ENCODE measurements at regions not wholly inside any gene's neighbourhood (a gene's known extent, or its start where the extent isn't known, plus 50 kb on each side); places are given as distances from the start of the nearest gene placed in this dataset.
A peak's percentile ranks its signal among the peaks of the same experiment; 100 is the strongest.
"Not testable (repeated sequence)": the region's sequence is repeated elsewhere in the genome, so short reads cannot be mapped to it uniquely, and the experiment has no call there.

- H3K4me1 Mint-ChIP-seq: no peaks in the 10 kb centered on the region
- no peak overlapping the region for H3K4me3 Mint-ChIP-seq
- peaks cover 0 to 14% of the 10 kb centered on the region in 2 donors for H3K9me3 Mint-ChIP-seq
- ATAC-seq (no peak), DNase-seq (no peak)
- H3K27me3 Mint-ChIP-seq: no peaks in the 10 kb centered on the region
- no peak overlapping the region for H3K27ac Mint-ChIP-seq
These were observed 510.7 kb upstream of the ACO1 start for GRCh38 chr9:31873722-31874121.

DNA sequence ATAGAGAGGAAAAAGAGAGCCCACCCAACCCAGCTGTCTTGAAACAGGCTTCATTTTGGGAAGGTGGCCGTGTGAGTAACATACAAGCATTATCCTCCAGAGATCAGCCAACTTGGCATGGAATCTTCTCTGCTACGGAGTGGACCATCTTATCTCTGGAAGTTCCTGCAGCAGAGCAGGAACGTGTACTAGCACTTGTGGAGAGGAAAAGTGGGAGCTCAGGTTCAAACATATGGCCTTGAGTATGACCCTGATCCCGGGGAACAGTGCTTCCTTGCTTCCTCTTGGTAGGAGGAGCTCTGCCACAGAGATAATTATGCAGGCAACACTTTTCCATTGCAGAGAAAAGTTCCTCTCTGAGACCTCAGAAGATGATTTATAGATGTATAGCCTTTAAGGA, 490.4 kb upstream of the ACO1 start:
- peaks cover 0 to 3% of the 10 kb centered on the region in 2 donors for H3K9me3 Mint-ChIP-seq
- peaks cover 14% of the 10 kb centered on the region for H3K27me3 Mint-ChIP-seq
- no peak for DNase-seq
- no peak for ATAC-seq
- H3K27ac Mint-ChIP-seq: no peak overlapping the region
- no peaks in the 10 kb centered on the region for H3K4me1 Mint-ChIP-seq
- no peak overlapping the region for H3K4me3 Mint-ChIP-seq

DNA sequence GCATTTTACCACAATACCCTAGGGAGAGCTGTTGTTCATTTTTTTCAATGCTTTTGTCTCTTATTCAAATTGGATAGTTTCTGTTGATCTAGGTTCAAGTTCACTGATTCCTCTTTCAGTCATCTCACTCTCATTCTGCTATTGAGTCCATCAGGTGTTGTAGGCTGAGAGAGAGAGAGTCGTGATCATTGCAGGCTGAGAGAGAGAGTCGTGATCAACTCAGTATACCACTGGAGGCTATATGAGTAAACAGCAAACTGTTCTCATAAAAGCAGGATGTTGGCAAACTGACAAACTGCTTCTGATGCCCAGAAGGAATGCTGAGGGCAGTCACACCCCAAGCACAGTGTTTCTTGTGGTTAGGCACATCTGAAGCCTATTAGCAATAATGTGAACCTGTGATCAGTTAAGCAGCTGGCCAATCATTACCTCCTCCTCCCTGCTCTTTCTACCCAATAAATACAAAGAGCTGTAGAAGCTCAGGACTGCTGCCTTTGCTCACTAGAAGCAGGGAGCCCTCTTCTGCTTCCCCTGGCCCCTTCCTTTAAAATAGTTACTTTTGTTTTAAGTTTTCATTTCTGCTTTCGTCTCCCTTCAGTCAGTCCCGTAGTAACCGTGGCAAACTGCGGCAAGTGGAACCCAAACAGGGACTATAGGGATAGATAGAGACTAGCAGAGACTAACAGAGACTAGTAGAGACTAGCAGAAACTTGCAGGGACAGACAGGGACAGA, 476.1 kb upstream of the ACO1 start:
- no peak for ATAC-seq
- Mint-ChIP-seq H3K4me1 (no peaks in the 10 kb centered on the region), H3K4me3 (peak overlapping the region in 1 of 2 donors; percentile 54), H3K9me3 (no peaks in the 10 kb centered on the region), H3K27ac (no peak overlapping the region), H3K27me3 (no peaks in the 10 kb centered on the region)
- no peak for DNase-seq

DNA sequence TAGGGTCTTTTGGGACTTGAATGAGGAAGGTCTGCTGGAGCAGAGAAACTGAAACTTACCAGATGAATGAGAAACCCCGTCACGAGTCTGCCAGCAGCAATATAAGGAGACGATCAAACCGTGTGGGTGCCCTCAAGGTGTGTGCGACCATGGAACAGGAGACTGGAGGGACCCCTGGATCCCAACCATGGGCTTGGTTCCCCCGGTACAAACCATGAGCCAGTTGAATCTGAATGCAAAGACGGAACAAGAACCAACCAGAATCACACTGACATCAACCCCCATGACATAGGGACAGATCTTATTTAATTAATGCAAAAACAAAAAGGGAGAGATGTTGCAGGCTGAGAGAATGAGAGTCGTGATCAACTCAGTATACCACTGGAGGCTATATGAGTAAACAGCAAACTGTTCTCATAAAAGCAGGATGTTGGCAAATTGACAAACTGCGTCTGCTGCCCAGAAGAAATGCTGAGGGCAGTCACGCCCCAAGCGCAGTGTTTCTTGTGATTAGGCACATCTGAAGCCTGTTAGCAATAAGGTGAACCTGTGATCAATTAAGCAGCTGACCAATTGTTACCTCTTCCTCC, 475.5 kb upstream of the ACO1 start:
- Mint-ChIP-seq H3K9me3 (no peaks in the 10 kb centered on the region), H3K4me1 (no peaks in the 10 kb centered on the region), H3K27ac (no peak overlapping the region), H3K27me3 (no peaks in the 10 kb centered on the region), H3K4me3 (peak overlapping the region; percentile 1 to 54)
- no peak for DNase-seq
- no peak for ATAC-seq

GRCh38 chr9:31912636-31913035, 471.8 kb upstream of the ACO1 start:
- Mint-ChIP-seq H3K9me3 (no peaks in the 10 kb centered on the region), H3K4me1 (no peaks in the 10 kb centered on the region), H3K4me3 (no peak overlapping the region), H3K27ac (no peak overlapping the region), H3K27me3 (no peaks in the 10 kb centered on the region)
- no peak for ATAC-seq
- DNase-seq: no peak

- Mint-ChIP-seq H3K4me1 (no peaks in the 10 kb centered on the region), H3K9me3 (no peaks in the 10 kb centered on the region), H3K27me3 (no peaks in the 10 kb centered on the region), H3K4me3 (no peak overlapping the region), H3K27ac (no peak overlapping the region)
- no peak for DNase-seq
- ATAC-seq: no peak
These were observed 467.7 kb upstream of the ACO1 start for GRCh38 chr9:31916591-31917241.

GRCh38 chr9:31937737-31938136, 446.7 kb upstream of the ACO1 start:
- ATAC-seq, H3K27me3 Mint-ChIP-seq, DNase-seq, H3K27ac Mint-ChIP-seq, H3K4me3 Mint-ChIP-seq, H3K9me3 Mint-ChIP-seq, H3K4me1 Mint-ChIP-seq: not testable (repeated sequence)

- Mint-ChIP-seq H3K27me3 (no peaks in the 10 kb centered on the region), H3K4me3 (no peak overlapping the region)
- no peak for ATAC-seq
These were observed 433.7 kb upstream of the ACO1 start for GRCh38 chr9:31950756-31951155.

DNA sequence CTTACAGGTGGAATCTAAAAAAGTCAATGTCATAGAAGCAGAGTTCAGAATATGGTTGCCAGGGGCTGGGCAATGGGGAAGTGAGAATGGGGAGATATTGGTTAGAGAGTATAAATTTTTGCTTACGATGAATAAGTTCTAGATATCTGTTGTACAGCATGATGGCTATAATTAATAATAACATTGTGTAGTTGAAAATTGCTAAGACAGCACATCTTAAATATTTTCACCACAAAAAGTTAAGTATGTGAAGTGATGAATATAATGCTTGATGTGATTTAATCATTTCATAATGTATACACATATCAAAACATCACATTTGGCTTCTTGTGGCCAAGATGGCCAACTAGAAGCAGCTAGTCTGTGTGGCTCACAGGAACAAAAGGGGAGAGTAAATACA, 425.9 kb upstream of the ACO1 start:
- H3K27ac Mint-ChIP-seq: no peak overlapping the region
- no peak for DNase-seq
- H3K4me1 Mint-ChIP-seq: no peaks in the 10 kb centered on the region
- peaks cover 22 to 41% of the 10 kb centered on the region in 2 donors for H3K9me3 Mint-ChIP-seq
- ATAC-seq: no peak
- H3K4me3 Mint-ChIP-seq: no peak overlapping the region
- no peaks in the 10 kb centered on the region for H3K27me3 Mint-ChIP-seq

More at GRCh38 chr9:31950756-31951155, 433.7 kb upstream of the ACO1 start:
- H3K27ac Mint-ChIP-seq: no peak overlapping the region
- no peak for DNase-seq
- no peaks in the 10 kb centered on the region for H3K4me1 Mint-ChIP-seq
- H3K9me3 Mint-ChIP-seq: peaks cover 0 to 5% of the 10 kb centered on the region in 2 donors

DNA sequence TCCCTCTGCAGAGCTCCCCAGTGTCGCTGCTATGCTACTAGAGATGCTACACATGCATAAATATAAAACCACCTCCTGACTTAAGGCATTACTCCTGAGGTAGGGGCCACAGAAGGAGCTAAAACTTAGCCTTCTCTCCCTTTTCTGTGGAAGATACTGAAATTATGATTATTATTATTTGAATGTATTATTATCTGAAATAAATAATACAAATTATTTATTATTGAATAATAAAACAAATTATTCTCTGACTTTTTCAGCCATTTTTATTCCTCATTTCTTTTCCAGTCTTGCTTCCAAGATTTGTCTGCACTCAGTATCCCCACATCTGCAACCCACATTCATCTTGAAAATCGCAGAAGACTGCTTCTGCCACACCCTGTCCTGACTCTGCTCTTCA, 414.9 kb upstream of the ACO1 start:
- no peak overlapping the region for H3K27ac Mint-ChIP-seq
- no peak for DNase-seq
- no peaks in the 10 kb centered on the region for H3K27me3 Mint-ChIP-seq
- ATAC-seq: no peak
- H3K4me1 Mint-ChIP-seq: no peaks in the 10 kb centered on the region
- H3K4me3 Mint-ChIP-seq: no peak overlapping the region
- peaks cover 0 to 4% of the 10 kb centered on the region in 2 donors for H3K9me3 Mint-ChIP-seq

DNA sequence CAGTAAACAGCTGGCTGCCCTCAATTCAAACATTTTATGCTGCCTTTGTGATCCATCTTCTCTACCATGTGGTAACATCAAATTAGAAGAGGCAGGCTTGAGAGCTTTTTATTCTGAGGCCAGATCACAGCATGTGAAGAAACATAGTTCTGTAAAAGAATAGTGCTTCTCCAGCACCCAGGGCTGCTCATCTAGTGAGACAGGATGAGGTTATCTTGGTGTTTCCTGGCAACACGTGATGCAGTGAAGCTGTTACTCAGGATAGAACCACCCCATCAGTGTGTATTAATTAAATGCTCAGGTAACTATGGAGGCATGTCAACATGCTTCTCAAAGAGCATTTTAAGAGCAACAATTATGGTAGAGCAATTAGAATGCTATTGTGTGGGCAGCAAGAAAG, 400.5 kb upstream of the ACO1 start:
- Mint-ChIP-seq H3K9me3 (peaks cover 27% of the 10 kb centered on the region in 2 donors), H3K27ac (no peak overlapping the region), H3K27me3 (no peaks in the 10 kb centered on the region), H3K4me1 (no peaks in the 10 kb centered on the region), H3K4me3 (no peak overlapping the region)
- ATAC-seq (no peak), DNase-seq (no peak)

DNA sequence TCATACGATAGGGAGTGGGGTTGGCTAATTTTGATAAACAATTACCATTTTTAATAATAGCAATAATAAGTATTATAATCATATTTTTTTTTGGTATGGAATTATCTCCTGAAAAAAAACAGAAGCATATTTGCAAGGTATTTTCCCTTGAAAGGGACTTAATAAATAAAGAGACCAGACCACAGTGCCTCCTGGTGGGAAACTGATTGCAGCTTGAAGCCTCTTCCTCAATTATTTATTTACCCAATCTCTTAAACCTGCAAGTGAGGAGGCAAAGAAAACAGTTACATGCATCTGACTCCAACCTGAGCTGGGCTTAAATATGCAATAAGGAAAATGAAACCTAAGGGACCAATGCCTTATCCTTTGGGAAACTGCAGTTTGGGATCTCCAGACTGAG, 388.1 kb upstream of the ACO1 start:
- no peak for ATAC-seq
- Mint-ChIP-seq H3K27me3 (peaks cover 6% of the 10 kb centered on the region), H3K9me3 (peaks cover 3 to 7% of the 10 kb centered on the region in 2 donors), H3K4me3 (no peak overlapping the region), H3K27ac (no peak overlapping the region), H3K4me1 (no peaks in the 10 kb centered on the region)
- DNase-seq: no peak

- Mint-ChIP-seq H3K4me1 (no peaks in the 10 kb centered on the region), H3K9me3 (no peaks in the 10 kb centered on the region), H3K4me3 (no peak overlapping the region), H3K27ac (no peak overlapping the region), H3K27me3 (peaks cover 6% of the 10 kb centered on the region)
- ATAC-seq (no peak), DNase-seq (no peak)
These were observed 379.9 kb upstream of the ACO1 start for GRCh38 chr9:32004431-32005076.

DNA sequence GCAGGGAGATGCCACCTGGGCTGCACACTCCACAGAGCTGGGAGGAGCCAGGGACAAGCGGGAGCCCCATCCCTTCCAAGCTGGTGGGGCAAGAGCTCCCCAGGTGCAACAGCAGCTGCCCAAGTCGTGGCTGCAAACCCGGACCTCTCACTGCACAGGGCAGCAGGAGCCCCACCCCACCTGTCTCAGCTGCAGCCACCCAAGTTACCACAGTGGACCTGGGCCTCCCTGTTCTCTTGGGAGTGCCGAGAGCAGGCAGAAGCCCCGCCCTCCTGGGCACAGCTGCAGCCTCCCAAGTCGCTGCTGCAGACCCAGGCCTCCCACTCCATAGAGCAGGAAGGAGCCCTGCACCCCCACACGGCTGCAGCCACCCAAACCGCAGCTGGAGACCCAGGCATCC, 374.1 kb upstream of the ACO1 start:
- ATAC-seq (peak; percentile 31), DNase-seq (no peak)
- Mint-ChIP-seq H3K27ac (no peak overlapping the region), H3K9me3 (peaks cover 0 to under 1% of the 10 kb centered on the region in 2 donors), H3K4me1 (no peaks in the 10 kb centered on the region), H3K27me3 (no peaks in the 10 kb centered on the region), H3K4me3 (no peak overlapping the region)

DNA sequence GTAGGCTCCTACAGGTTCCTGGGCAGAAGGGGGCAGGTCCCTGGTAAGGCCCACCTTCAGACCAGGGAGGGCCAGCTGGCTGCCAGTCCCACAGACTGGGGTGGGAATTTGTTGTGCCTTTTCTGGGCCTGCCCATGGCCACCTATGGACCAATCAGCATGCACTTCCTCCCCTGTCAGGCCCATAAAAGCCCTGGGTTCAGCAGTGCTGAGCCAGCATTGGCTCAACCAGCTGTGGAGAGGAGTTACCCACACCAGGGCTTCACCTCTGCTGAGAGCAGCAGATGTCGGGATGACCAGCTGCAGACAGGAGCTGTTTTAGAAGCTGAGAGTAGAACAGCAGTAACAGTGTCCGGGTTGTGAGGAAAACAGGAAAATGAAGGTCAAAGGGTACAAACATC, 373.4 kb upstream of the ACO1 start:
- no peaks in the 10 kb centered on the region for H3K27me3 Mint-ChIP-seq
- H3K27ac Mint-ChIP-seq: no peak overlapping the region
- H3K9me3 Mint-ChIP-seq: peaks cover 0 to 6% of the 10 kb centered on the region in 2 donors
- DNase-seq (no peak), ATAC-seq (peak; percentile 39)
- H3K4me1 Mint-ChIP-seq: no peaks in the 10 kb centered on the region
- no peak overlapping the region for H3K4me3 Mint-ChIP-seq

- Mint-ChIP-seq H3K4me3 (no peak overlapping the region), H3K27ac (no peak overlapping the region), H3K27me3 (no peaks in the 10 kb centered on the region), H3K4me1 (no peaks in the 10 kb centered on the region), H3K9me3 (peaks cover 0 to 6% of the 10 kb centered on the region in 2 donors)
- ATAC-seq (no peak), DNase-seq (no peak)
These were observed 368.6 kb upstream of the ACO1 start for GRCh38 chr9:32015795-32016194.

All from stimulated activated naive CD8-positive, alpha-beta T cell treated with anti-CD3 and anti-CD28 coated beads, Interleukin-15, amount 100 ng/mL, for 72 hours (primary cell).